ENCODE measurements at regions not wholly inside any gene's neighbourhood (a gene's known extent, or its start where the extent isn't known, plus 50 kb on each side); places are given as distances from the start of the nearest gene placed in this dataset.

DNA sequence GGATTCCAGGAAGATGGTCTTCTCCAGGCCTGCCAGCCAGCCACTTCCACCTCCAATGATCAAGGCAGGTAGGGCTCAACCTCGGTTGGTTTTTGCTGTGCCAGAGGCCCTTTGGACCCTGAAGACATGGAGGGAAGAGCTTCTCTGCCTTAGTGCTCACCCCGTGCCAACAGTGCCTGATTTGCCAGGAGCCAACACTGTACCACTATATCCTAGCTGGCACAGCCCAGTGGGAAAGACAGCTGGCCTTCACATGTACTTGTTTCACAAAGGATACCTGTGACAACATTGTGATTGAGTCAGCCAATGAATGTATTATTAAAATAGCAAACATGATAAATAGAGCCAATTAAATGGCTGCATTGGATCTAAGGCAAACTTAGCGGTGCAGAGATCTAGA is 51.9 kb upstream of the PRPS1 start:
- Histone ChIP-seq H3K36me3 (ENCODE audit: control insufficient read depth, insufficient read depth, low read length) (no peaks in the 10 kb centered on the region), H3K27ac (ENCODE audit: insufficient read depth, low read length) (no peak overlapping the region), H3K4me1 (ENCODE audit: control insufficient read depth, extremely low read depth, insufficient read depth, low read length) (peaks cover 4% of the 10 kb centered on the region), H3K27me3 (ENCODE audit: control insufficient read depth, insufficient read depth, low read length) (no peaks in the 10 kb centered on the region), H3K79me2 (ENCODE audit: control insufficient read depth, insufficient read depth, low read length) (no peaks in the 10 kb centered on the region), H4K20me1 (ENCODE audit: control insufficient read depth, extremely low read depth, insufficient read depth, low read length) (no peaks in the 10 kb centered on the region), H2AFZ (ENCODE audit: low read length) (no peak overlapping the region), H3K9me3 (ENCODE audit: control insufficient read depth, insufficient read depth, low read depth, low read length) (no peaks in the 10 kb centered on the region), H3K4me3 (replicated peaks in 1 of 4; ENCODE audit: control extremely low read depth in 1 of 4, insufficient read depth in 1 of 4, low read depth in 3 of 4, low read length in 4 of 4) (no peak overlapping the region), H3K9ac (ENCODE audit: insufficient read depth, low read length) (no peak overlapping the region), H3K4me2 (ENCODE audit: extremely low read depth, insufficient read depth, low read length) (no peak overlapping the region)
- no peak for TF ChIP-seq EZH2 (IDR thresholded peaks at IDR 0.05; ENCODE audit: low read length, missing control alignments)
- TF ChIP-seq, protein P1, sequence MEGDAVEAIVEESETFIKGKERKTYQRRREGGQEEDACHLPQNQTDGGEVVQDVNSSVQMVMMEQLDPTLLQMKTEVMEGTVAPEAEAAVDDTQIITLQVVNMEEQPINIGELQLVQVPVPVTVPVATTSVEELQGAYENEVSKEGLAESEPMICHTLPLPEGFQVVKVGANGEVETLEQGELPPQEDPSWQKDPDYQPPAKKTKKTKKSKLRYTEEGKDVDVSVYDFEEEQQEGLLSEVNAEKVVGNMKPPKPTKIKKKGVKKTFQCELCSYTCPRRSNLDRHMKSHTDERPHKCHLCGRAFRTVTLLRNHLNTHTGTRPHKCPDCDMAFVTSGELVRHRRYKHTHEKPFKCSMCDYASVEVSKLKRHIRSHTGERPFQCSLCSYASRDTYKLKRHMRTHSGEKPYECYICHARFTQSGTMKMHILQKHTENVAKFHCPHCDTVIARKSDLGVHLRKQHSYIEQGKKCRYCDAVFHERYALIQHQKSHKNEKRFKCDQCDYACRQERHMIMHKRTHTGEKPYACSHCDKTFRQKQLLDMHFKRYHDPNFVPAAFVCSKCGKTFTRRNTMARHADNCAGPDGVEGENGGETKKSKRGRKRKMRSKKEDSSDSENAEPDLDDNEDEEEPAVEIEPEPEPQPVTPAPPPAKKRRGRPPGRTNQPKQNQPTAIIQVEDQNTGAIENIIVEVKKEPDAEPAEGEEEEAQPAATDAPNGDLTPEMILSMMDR (conservative IDR thresholded peaks at IDR 0.05 in 1 of 2, IDR thresholded peaks at IDR 0.05 in 1 of 2; ENCODE audit: low read depth in 1 of 2, low read length in 2 of 2) = no peak
- no peak for DNase-seq (ENCODE audit: low read depth in 2 of 2)

DNA sequence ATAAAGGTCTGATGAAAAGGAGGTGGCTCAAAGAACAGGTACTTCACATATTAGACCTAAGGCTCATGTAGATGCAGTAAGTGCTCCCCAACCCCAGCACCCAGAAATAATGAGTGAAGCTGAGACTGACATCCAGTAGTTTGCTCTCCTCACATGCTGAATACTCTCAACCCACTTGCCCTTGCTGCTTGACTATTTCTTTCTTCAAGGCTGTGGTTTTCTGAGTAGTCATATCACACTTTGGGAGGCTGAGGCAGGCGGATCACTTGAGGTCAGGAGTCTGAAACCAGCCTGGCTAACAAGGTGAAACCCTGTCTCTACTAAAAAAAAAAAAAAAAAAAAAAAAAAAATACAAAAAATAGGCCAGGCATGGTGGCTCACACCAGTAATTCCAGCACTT is 51.5 kb upstream of the PRPS1 start:
- Histone ChIP-seq H3K4me2 (ENCODE audit: extremely low read depth, insufficient read depth, low read length) (no peak overlapping the region), H3K27me3 (ENCODE audit: control insufficient read depth, insufficient read depth, low read length) (no peaks in the 10 kb centered on the region), H3K27ac (ENCODE audit: insufficient read depth, low read length) (no peak overlapping the region), H3K79me2 (ENCODE audit: control insufficient read depth, insufficient read depth, low read length) (no peaks in the 10 kb centered on the region), H3K4me3 (replicated peaks in 1 of 4; ENCODE audit: control extremely low read depth in 1 of 4, insufficient read depth in 1 of 4, low read depth in 3 of 4, low read length in 4 of 4) (no peak overlapping the region), H3K9ac (ENCODE audit: insufficient read depth, low read length) (no peak overlapping the region), H3K4me1 (ENCODE audit: control insufficient read depth, extremely low read depth, insufficient read depth, low read length) (peaks cover 3% of the 10 kb centered on the region), H3K36me3 (ENCODE audit: control insufficient read depth, insufficient read depth, low read length) (no peaks in the 10 kb centered on the region), H4K20me1 (ENCODE audit: control insufficient read depth, extremely low read depth, insufficient read depth, low read length) (no peaks in the 10 kb centered on the region), H2AFZ (ENCODE audit: low read length) (no peak overlapping the region), H3K9me3 (ENCODE audit: control insufficient read depth, insufficient read depth, low read depth, low read length) (no peaks in the 10 kb centered on the region)
- no peak for DNase-seq (ENCODE audit: low read depth in 2 of 2)
- TF ChIP-seq, protein P1 (conservative IDR thresholded peaks at IDR 0.05 in 1 of 2, IDR thresholded peaks at IDR 0.05 in 1 of 2; ENCODE audit: low read depth in 1 of 2, low read length in 2 of 2) = no peak
- TF ChIP-seq EZH2 (IDR thresholded peaks at IDR 0.05; ENCODE audit: low read length, missing control alignments) = no peak

DNA sequence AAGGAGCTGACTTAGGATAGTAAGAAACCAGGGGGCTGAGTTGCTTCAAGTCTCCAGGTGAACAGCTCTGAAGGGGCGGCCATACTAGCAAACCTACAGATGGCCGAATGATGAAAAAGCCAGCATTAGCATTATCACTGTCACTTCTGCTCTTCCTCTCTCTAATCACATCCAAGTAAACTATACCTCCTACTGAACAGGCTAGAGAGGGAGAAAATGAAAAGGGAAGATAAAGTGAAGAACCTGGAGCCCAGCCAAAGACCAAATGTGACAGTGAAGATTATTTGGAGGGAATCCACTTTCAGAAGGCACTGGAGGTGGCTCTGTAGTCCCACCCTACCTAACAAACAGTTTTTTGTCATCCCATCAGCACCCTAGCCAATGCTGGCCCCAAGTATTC is 50.4 kb upstream of the PRPS1 start:
- Histone ChIP-seq H4K20me1 (ENCODE audit: control insufficient read depth, extremely low read depth, insufficient read depth, low read length) (no peaks in the 10 kb centered on the region), H3K79me2 (ENCODE audit: control insufficient read depth, insufficient read depth, low read length) (no peaks in the 10 kb centered on the region), H3K27ac (ENCODE audit: insufficient read depth, low read length) (no peak overlapping the region), H3K4me3 (replicated peaks in 1 of 4; ENCODE audit: control extremely low read depth in 1 of 4, insufficient read depth in 1 of 4, low read depth in 3 of 4, low read length in 4 of 4) (no peak overlapping the region), H3K9me3 (ENCODE audit: control insufficient read depth, insufficient read depth, low read depth, low read length) (no peaks in the 10 kb centered on the region), H3K27me3 (ENCODE audit: control insufficient read depth, insufficient read depth, low read length) (no peaks in the 10 kb centered on the region), H3K36me3 (ENCODE audit: control insufficient read depth, insufficient read depth, low read length) (no peaks in the 10 kb centered on the region), H3K9ac (ENCODE audit: insufficient read depth, low read length) (no peak overlapping the region), H3K4me2 (ENCODE audit: extremely low read depth, insufficient read depth, low read length) (no peak overlapping the region), H3K4me1 (ENCODE audit: control insufficient read depth, extremely low read depth, insufficient read depth, low read length) (peaks cover 3% of the 10 kb centered on the region), H2AFZ (ENCODE audit: low read length) (no peak overlapping the region)
- no peak for DNase-seq (ENCODE audit: low read depth in 2 of 2)
- TF ChIP-seq EZH2 (IDR thresholded peaks at IDR 0.05; ENCODE audit: low read length, missing control alignments) = no peak
- TF ChIP-seq, protein P1 (conservative IDR thresholded peaks at IDR 0.05 in 1 of 2, IDR thresholded peaks at IDR 0.05 in 1 of 2; ENCODE audit: low read depth in 1 of 2, low read length in 2 of 2) = no peak

All from fibroblast of lung (primary cell).